Lower leg skin (tissue), 4 donors: ENCODE measurements at regions not wholly inside any gene's neighbourhood (a gene's known extent, or its start where the extent isn't known, plus 50 kb on each side); places are given as distances from the start of the nearest gene placed in this dataset.

ENCODE experiments used
- DNase-seq, 2 donors: peaks; one replicate each; pipeline ENCODE4 v3.0.0-alpha.2; 2019; ENCODE audit warnings: low spot score in 2 of 2
- H3K4me3 ChIP-seq: fragments of 200-600 bp; sonication (generic); 2 replicates; pipeline ENCODE4 v1.5.1; 2017; ENCODE audit warnings: mild to moderate bottlenecking, low read depth; ENCODE audit not compliant: poor library complexity, severe bottlenecking
- CTCF ChIP-seq, 3 donors: fragments of 450-650 bp; IDR thresholded peaks; one replicate each; pipeline ENCODE4 v1.5.1; 2016; ENCODE audit warnings: antibody characterized with exemption in 3 of 3, mild to moderate bottlenecking in 3 of 3, moderate library complexity in 2 of 3
- POLR2A ChIP-seq, 2 donors: fragments of 450-650 bp; IDR thresholded peaks; one replicate each; pipeline ENCODE4 v1.6.1; 2016 to 2017; ENCODE audit warnings: antibody characterized with exemption in 2 of 2, mild to moderate bottlenecking in 1 of 2, moderate library complexity in 1 of 2
- WGBS, 2 donors: methylation state at CpG; one replicate each; pipeline ENCODE4 v1.1.5; 2018; 5-methylcytosine and 5-hydroxymethylcytosine counted together
- intact Hi-C: fragments of 100-400 bp; cut with DNase I; formaldehyde crosslinking; loops from one replicate; pipeline ENCODE4 v1.15.0; 2023; ENCODE audit warnings: low total_unique reads

DNA sequence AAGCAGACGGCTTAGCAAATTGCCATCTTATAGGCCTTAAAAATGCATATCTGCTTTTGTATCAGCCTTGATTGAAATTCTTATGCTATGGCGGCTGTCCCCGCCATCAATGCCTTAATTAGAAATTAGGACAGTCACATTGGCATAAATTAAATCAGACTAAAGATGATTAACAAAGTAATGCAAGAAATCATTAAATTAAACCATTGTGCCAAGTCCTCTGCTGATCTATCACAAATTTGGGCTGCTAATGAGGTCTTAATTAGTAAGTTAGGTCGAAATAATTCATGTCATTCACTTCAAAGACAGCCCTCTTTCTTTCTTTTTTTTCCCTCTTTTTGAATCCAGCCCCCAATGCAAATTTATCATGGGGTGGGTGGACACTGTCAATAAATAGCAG is 159.3 kb downstream of the MIAT start:
- intact Hi-C loops = no loop called here
- no peak for DNase-seq
- TF ChIP-seq CTCF (IDR thresholded peaks at IDR 0.05) (no peak), POLR2A (IDR thresholded peaks at IDR 0.05) (no peak)
- H3K4me3 ChIP-seq = no peak overlapping the region
- 90 to 93% methylated on average over 4 of the region's 4 CpGs for WGBS, 2 donors

DNA sequence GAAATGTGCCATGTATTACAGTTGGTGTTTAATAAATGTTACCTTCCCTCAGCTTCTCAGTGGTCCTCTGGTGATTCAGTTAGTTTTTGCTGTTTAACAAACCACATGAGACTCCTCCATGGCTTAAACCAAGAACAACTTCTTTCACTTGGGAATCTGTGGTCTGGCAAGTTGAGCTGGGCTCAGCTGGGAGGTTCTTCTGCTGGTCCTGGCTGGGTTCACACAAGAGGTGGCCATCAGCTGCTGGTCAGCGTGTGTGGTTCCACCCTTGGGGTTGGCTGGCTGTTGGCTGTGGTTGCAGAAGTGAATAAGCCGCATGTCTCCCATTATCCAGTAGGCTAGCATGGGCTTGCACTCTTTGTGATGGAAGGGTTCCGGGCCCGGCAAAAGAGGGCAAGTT is 160.5 kb downstream of the MIAT start:
- intact Hi-C loops = no loop called here
- TF ChIP-seq POLR2A (IDR thresholded peaks at IDR 0.05) = no peak
- no peak for TF ChIP-seq CTCF (IDR thresholded peaks at IDR 0.05)
- no peak for DNase-seq
- H3K4me3 ChIP-seq = no peak overlapping the region
- 32 to 56% methylated on average over 4 of the region's 4 CpGs for WGBS, 2 donors

- WGBS, 2 donors = 84 to 88% methylated on average over 4 of the region's 4 CpGs
- DNase-seq = no peak
- no peak overlapping the region for H3K4me3 ChIP-seq
- TF ChIP-seq CTCF (IDR thresholded peaks at IDR 0.05) (no peak), POLR2A (IDR thresholded peaks at IDR 0.05) (no peak)
- intact Hi-C loops = no loop called here
Observed at GRCh38 chr22:26821854-26822253, 164.5 kb downstream of the MIAT start.

DNA sequence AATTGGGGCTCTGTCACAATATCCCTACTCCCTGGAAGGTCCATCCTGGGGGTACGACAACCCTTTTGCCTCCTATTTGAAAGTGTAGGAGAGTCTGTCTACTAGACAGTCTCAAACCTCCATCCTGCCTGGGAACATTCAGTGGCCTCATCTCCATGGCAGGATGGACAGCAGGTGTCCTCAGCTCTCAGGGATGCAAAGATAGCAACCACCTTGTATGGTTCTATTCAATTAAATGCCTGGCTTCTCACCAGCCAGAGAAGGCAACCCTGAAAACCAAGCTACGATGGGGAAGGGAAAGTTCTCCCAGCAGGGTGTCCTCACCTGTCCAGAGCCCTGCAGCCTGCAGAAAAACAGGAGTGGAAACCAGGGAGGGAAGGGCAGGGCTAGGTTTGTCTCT is 164.9 kb downstream of the MIAT start:
- 60 to 63% methylated on average over 2 of the region's 2 CpGs for WGBS, 2 donors
- intact Hi-C loops = no loop called here
- TF ChIP-seq CTCF (IDR thresholded peaks at IDR 0.05) = no peak
- TF ChIP-seq POLR2A (IDR thresholded peaks at IDR 0.05) = no peak
- DNase-seq = no peak
- no peak overlapping the region for H3K4me3 ChIP-seq

GRCh38 chr22:26823966-26824365 is 166.6 kb downstream of the MIAT start:
- TF ChIP-seq CTCF (IDR thresholded peaks at IDR 0.05) (no peak), POLR2A (IDR thresholded peaks at IDR 0.05) (no peak)
- intact Hi-C loops = no loop called here
- H3K4me3 ChIP-seq = no peak overlapping the region
- 88 to 90% methylated on average over 6 of the region's 6 CpGs for WGBS, 2 donors
- no peak for DNase-seq
